ENCODE measurements at regions not wholly inside any gene's neighbourhood (a gene's known extent, or its start where the extent isn't known, plus 50 kb on each side); places are given as distances from the start of the nearest gene placed in this dataset.

DNA sequence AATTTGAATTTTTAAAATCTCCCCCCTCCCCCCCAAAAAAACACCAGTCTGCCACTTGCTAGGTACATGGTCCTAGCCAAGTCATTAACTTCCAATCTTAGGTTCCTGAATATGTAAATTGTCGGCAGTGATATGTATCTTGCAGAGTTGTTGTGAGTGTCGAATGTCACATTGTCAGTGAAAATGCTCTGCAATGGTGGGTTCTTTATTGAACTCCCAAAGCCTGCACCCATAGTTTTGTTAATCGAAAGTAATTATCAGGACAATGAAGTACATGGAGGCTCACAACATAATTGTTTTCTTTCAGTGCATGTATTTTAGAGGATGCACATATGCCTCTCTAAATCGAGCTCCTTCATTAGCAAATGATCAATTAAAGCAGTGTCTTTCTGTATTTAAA, 185.6 kb upstream of the S100G start:
- TF ChIP-seq YY1 (IDR thresholded peaks at IDR 0.05; ENCODE audit: insufficient read depth, insufficient read length): no peak
- TF ChIP-seq ZNF274 (IDR thresholded peaks at IDR 0.05; ENCODE audit: low read depth, low read length): no peak
